HG03460 (cell line): ENCODE measurements at regions not wholly inside any gene's neighbourhood (a gene's known extent, or its start where the extent isn't known, plus 50 kb on each side); places are given as distances from the start of the nearest gene placed in this dataset.

Source experiments
- ATAC-seq: cut with Tn5 transposase; IDR thresholded peaks from one replicate; pipeline ENCODE4 v1.9.1; 2021; ENCODE audit not compliant: unreplicated experiment

- no peak for ATAC-seq
Observed at GRCh38 chr2:19560785-19561184, 202.4 kb upstream of the OSR1 start.

GRCh38 chr2:19559596-19560240 is 201.3 kb upstream of the OSR1 start:
- ATAC-seq = no peak

GRCh38 chr2:19556648-19557047 is 198.2 kb upstream of the OSR1 start:
- no peak for ATAC-seq

- ATAC-seq = no peak
Observed at GRCh38 chr2:19554520-19554919, 196.1 kb upstream of the OSR1 start.

- ATAC-seq = no peak
Observed at GRCh38 chr2:19552270-19552669, 193.8 kb upstream of the OSR1 start.

- ATAC-seq = no peak
Observed at GRCh38 chr2:19550750-19551149, 192.3 kb upstream of the OSR1 start.

GRCh38 chr2:19549821-19550220 is 191.4 kb upstream of the OSR1 start:
- no peak for ATAC-seq

- no peak for ATAC-seq
Observed at GRCh38 chr2:19548116-19548515, 189.7 kb upstream of the OSR1 start.

GRCh38 chr2:19547321-19547720 is 188.9 kb upstream of the OSR1 start:
- no peak for ATAC-seq

GRCh38 chr2:19545507-19545906 is 187.1 kb upstream of the OSR1 start:
- ATAC-seq = no peak

- ATAC-seq = no peak
Observed at GRCh38 chr2:19543663-19544383, 185.4 kb upstream of the OSR1 start.

- ATAC-seq = no peak
Observed at GRCh38 chr2:19542796-19543662, 184.6 kb upstream of the OSR1 start.

- ATAC-seq = no peak
Observed at GRCh38 chr2:19541884-19542283, 183.5 kb upstream of the OSR1 start.

- no peak for ATAC-seq
Observed at GRCh38 chr2:19540739-19541525, 182.5 kb upstream of the OSR1 start.

- no peak for ATAC-seq
Observed at GRCh38 chr2:19538411-19538963, 180.1 kb upstream of the OSR1 start.

GRCh38 chr2:19536136-19536535 is 177.7 kb upstream of the OSR1 start:
- ATAC-seq = no peak

- no peak for ATAC-seq
Observed at GRCh38 chr2:19532547-19533196, 174.2 kb upstream of the OSR1 start.

GRCh38 chr2:19529677-19530076 is 171.3 kb upstream of the OSR1 start:
- no peak for ATAC-seq

GRCh38 chr2:19527771-19528170 is 169.3 kb upstream of the OSR1 start:
- ATAC-seq = no peak

- no peak for ATAC-seq
Observed at GRCh38 chr2:19525313-19525712, 166.9 kb upstream of the OSR1 start.
